K562 (cell line): ENCODE measurements at regions not wholly inside any gene's neighbourhood (a gene's known extent, or its start where the extent isn't known, plus 50 kb on each side); places are given as distances from the start of the nearest gene placed in this dataset.

ENCODE experiments used
- ELF1 ChIP-seq: fragments of 200-800 bp; sonication (Bioruptor generic); IDR thresholded peaks from 2 replicates; pipeline ENCODE4 v1.6.1; 2016; ENCODE audit warnings: missing genetic modification characterization, missing compliant biosample characterization
- ESRRA ChIP-seq: fragments of 450-650 bp; IDR thresholded peaks from 2 replicates; pipeline ENCODE4 v1.6.1; 2014; ENCODE audit warnings: low read depth, mild to moderate bottlenecking, moderate library complexity, borderline replicate concordance
- HEY1 ChIP-seq: fragments of 250-450 bp; sonication (Bioruptor Pico); IDR thresholded peaks from 2 replicates; pipeline ENCODE4 v1.5.0; 2020; ENCODE audit warnings: mild to moderate bottlenecking, moderate library complexity, borderline replicate concordance
- IRF2 ChIP-seq: sonication (generic); formaldehyde crosslinking; IDR thresholded peaks from 2 replicates; pipeline ENCODE4 v1.8.1; 2022; ENCODE audit warnings: mild to moderate bottlenecking, missing genetic modification reagents
- L3MBTL2 ChIP-seq: fragments of 450-650 bp; IDR thresholded peaks from 2 replicates; pipeline ENCODE4 v1.6.1; 2016; ENCODE audit warnings: mild to moderate bottlenecking, moderate library complexity
- MAZ ChIP-seq, 2 experiments: fragments of 450-650 bp in 1 of 2; sonication (generic) in 1 of 2; formaldehyde crosslinking; IDR thresholded peaks in 1 of 2; conservative IDR thresholded peaks in 1 of 2; 2 replicates each; pipeline versions ENCODE4 v1.4.0 to v1.5.0; 2020; ENCODE audit warnings: mild to moderate bottlenecking in 1 of 2, missing genetic modification reagents in 1 of 2
- NONO ChIP-seq, 2 experiments: fragments of 200-400 bp in 1 of 2; fragments of 450-650 bp in 1 of 2; formaldehyde crosslinking in 1 of 2; IDR thresholded peaks; 2 replicates each; pipeline ENCODE4 v1.6.1; 2017; ENCODE audit warnings: low read depth in 2 of 2, mild to moderate bottlenecking in 2 of 2, moderate library complexity in 2 of 2, low read length in 1 of 2
- PBX2 ChIP-seq, 2 experiments: IDR thresholded peaks in 1 of 2; conservative IDR thresholded peaks in 1 of 2; 2 replicates each; pipeline ENCODE4 v1.6.1; 2016; ENCODE audit warnings: low read depth in 2 of 2, mild to moderate bottlenecking in 1 of 2, missing compliant biosample characterization in 1 of 2, missing genetic modification characterization in 1 of 2, moderate library complexity in 1 of 2
- RAD21 ChIP-seq, 2 experiments: fragments of 250-450 bp in 1 of 2; fragments of 450-650 bp in 1 of 2; sonication (Bioruptor Pico) in 1 of 2; formaldehyde crosslinking in 1 of 2; IDR thresholded peaks in 1 of 2; conservative IDR thresholded peaks in 1 of 2; 2 replicates each; pipeline versions ENCODE4 v1.4.0 to v1.8.0; 2020 to 2022; ENCODE audit warnings: mild to moderate bottlenecking in 2 of 2, moderate library complexity in 1 of 2
- RAD51 ChIP-seq: fragments of 450-650 bp; IDR thresholded peaks from 2 replicates; pipeline ENCODE4 v1.7.1; 2016; ENCODE audit warnings: low read depth, mild to moderate bottlenecking, borderline replicate concordance
- RBBP5 ChIP-seq: fragments of 200-600 bp; sonication (generic); IDR thresholded peaks from 2 replicates; pipeline ENCODE4 v1.6.1; 2012; ENCODE audit warnings: borderline replicate concordance, mild to moderate bottlenecking, low read length, control low read depth, inconsistent platforms; ENCODE audit not compliant: insufficient read depth, poor library complexity, severe bottlenecking
- RBM39 ChIP-seq: fragments of 200-400 bp; formaldehyde crosslinking; optimal IDR thresholded peaks from 2 replicates; pipeline ENCODE3; 2018; ENCODE audit warnings: low read depth, low read length
- SIX5 ChIP-seq, 2 experiments: IDR thresholded peaks; 2 replicates each; pipeline ENCODE4 v1.6.1; 2011; ENCODE audit warnings: low read length in 2 of 2, borderline replicate concordance in 1 of 2, low read depth in 1 of 2, mild to moderate bottlenecking in 1 of 2, moderate library complexity in 1 of 2; ENCODE audit not compliant: insufficient read depth in 1 of 2
- SMAD2 ChIP-seq: fragments of 150-350 bp; IDR thresholded peaks from 2 replicates; pipeline ENCODE4 v1.6.1; 2014; ENCODE audit warnings: low read depth, mild to moderate bottlenecking, low read length
- SRF ChIP-seq, 2 experiments: fragments of 250-450, 450-650 bp in 1 of 2; sonication (Bioruptor Pico) in 1 of 2; sonication (generic) in 1 of 2; formaldehyde crosslinking; IDR thresholded peaks; 2 replicates each; pipeline versions ENCODE4 v1.5.0 to v1.5.1; 2020 to 2022; ENCODE audit warnings: mild to moderate bottlenecking in 1 of 2, missing genetic modification reagents in 1 of 2
- TAF7 ChIP-seq: fragments of 450-650 bp; IDR thresholded peaks from 2 replicates; pipeline ENCODE4 v1.6.1; 2016; ENCODE audit warnings: missing genetic modification characterization, missing compliant biosample characterization
- ZBTB9 ChIP-seq: fragments of 450-650 bp; formaldehyde crosslinking; IDR thresholded peaks from 2 replicates; pipeline ENCODE4 v1.4.0; 2020; ENCODE audit warnings: mild to moderate bottlenecking, moderate library complexity
- ZNF324 ChIP-seq: fragments of 250-450 bp; sonication (Bioruptor Pico); IDR thresholded peaks from 2 replicates; pipeline ENCODE4 v1.4.0; 2020; ENCODE audit warnings: mild to moderate bottlenecking
- ZNF583 ChIP-seq: fragments of 250-450 bp; sonication (Bioruptor Pico); IDR thresholded peaks from 2 replicates; pipeline ENCODE4 v1.4.0; 2020
- ZNF780A ChIP-seq: fragments of 250-450 bp; sonication (Bioruptor Pico); IDR thresholded peaks from 2 replicates; pipeline ENCODE4 v1.5.0; 2021; ENCODE audit warnings: mild to moderate bottlenecking
- TF ChIP-seq, protein P1 (sequence below): fragments of 250-450 bp; sonication (Bioruptor Pico); IDR thresholded peaks from 2 replicates; pipeline ENCODE4 v1.4.0; 2020; ENCODE audit warnings: mild to moderate bottlenecking, moderate library complexity

DNA sequence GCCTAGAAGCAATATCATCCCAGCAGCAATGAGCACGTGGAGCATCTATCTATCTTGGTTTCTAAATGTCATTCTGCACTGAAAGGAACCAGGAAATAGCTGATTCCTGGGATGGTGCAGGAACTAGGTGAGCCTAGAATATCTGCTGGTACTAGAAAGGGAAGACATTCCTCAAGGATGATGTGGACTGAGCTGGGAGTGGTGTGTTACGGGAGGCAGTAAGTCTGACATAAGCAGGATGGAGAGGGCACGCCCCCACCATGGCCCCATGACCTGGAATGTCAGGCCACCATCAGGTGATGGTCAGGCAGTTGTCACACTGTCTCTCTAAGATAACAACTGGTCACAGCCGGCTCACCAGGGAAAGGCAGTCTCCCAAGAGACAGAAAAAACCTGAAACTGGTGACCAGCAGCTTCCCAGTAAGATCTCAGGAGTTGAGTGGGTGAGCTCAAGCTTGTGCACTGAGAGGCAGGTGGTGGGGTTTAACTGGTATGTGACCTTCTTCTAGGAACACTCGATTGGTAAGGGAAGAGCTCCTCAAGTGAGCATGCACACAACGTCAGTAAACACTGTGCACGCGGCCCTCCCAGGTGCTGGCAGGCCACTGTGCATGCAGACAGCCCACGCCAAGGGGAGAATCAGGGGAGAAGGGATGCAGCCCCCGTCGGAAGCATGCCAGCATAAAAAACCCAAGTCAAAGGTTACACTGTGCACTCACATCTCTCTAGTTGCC is 148.7 kb downstream of the ADSS2 start (continued):
- TF ChIP-seq MAZ (CRISPR knock-in tag; conservative IDR thresholded peaks at IDR 0.05 in 1 of 2, IDR thresholded peaks at IDR 0.05 in 1 of 2) (peak; percentile 50 to 75; a peak in 2 of 4 replicates), ZBTB9 (CRISPR knock-in tag) (peak; percentile 64; the same call in 1 of the 2 replicates), IRF2 (no peak), RBBP5 (peak; percentile 46), NONO (IDR thresholded peaks at IDR 0.05; ENCODE audit: low read depth in 2 of 2, low read length in 1 of 2) (0 out of 4 replicates have a peak, but pooled peaks of 1 of the 2 experiments have one; percentile 25), SRF (CRISPR knock-in tag; IDR thresholded peaks at IDR 0.05) (no peak), TAF7 (tag) (0 out of 2 replicates have a peak, but pooled peaks have one; percentile 58), ZNF324 (CRISPR knock-in tag) (0 out of 2 replicates have a peak, but pooled peaks have one; percentile 7), SIX5 (IDR thresholded peaks at IDR 0.05; ENCODE audit: borderline replicate concordance in 1 of 2, insufficient read depth in 1 of 2, low read depth in 1 of 2, low read length in 2 of 2) (no peak), SMAD2 (no peak), RAD21 (CRISPR knock-in tag; conservative IDR thresholded peaks at IDR 0.05 in 1 of 2, IDR thresholded peaks at IDR 0.05 in 1 of 2) (peak in 1 of 2 experiments; percentile 36; a peak in 3 of 4 replicates), ZNF583 (peak; percentile 93), RAD51 (peak; percentile 87), ELF1 (peak; percentile 67), HEY1 (CRISPR knock-in tag) (0 out of 2 replicates have a peak, but pooled peaks have one; percentile 62), L3MBTL2 (peak; percentile 98), RBM39 (no peak), ZNF780A (CRISPR knock-in tag) (no peak), PBX2 (CRISPR knock-in tag; IDR thresholded peaks at IDR 0.05; ENCODE audit: low read depth) (no peak), PBX2 (tag; conservative IDR thresholded peaks at IDR 0.05; ENCODE audit: low read depth) (peak; percentile 77), ESRRA (peak; percentile 86)
- TF ChIP-seq, protein P1, sequence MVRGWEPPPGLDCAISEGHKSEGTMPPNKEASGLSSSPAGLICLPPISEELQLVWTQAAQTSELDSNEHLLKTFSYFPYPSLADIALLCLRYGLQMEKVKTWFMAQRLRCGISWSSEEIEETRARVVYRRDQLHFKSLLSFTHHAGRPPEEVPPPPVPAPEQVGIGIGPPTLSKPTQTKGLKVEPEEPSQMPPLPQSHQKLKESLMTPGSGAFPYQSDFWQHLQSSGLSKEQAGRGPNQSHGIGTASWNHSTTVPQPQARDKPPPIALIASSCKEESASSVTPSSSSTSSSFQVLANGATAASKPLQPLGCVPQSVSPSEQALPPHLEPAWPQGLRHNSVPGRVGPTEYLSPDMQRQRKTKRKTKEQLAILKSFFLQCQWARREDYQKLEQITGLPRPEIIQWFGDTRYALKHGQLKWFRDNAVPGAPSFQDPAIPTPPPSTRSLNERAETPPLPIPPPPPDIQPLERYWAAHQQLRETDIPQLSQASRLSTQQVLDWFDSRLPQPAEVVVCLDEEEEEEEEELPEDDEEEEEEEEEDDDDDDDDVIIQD (CRISPR knock-in tag): peak; percentile 8; the same call in 1 of the 2 replicates
